Thyroid gland (tissue), 4 donors: ENCODE measurements at regions not wholly inside any gene's neighbourhood (a gene's known extent, or its start where the extent isn't known, plus 50 kb on each side); places are given as distances from the start of the nearest gene placed in this dataset.

Experiments
- DNase-seq, 2 donors: peaks; one replicate each; pipeline ENCODE4 v3.0.0-alpha.2; 2019
- H3K27ac ChIP-seq, 3 donors: fragments of 200-600 bp; sonication (generic); 1 replicate in 2 of 3; 2 replicates in 1 of 3; pipeline ENCODE4 v1.5.1; 2016 to 2019; ENCODE audit warnings: mild to moderate bottlenecking in 1 of 3, moderate library complexity in 1 of 3
- H3K27me3 ChIP-seq: fragments of 200-600 bp; sonication (generic); one replicate; pipeline ENCODE4 v1.5.1; 2019
- H3K36me3 ChIP-seq, 2 donors: fragments of 200-600 bp; sonication (generic); one replicate each; pipeline ENCODE4 v1.5.1; 2016 to 2019
- H3K4me1 ChIP-seq, 2 donors: fragments of 200-600 bp; sonication (generic); one replicate each; pipeline ENCODE4 v1.5.1; 2017 to 2019
- H3K4me3 ChIP-seq, 3 donors: fragments of 200-600 bp; sonication (generic); replicated peaks in 1 of 3; 1 replicate in 2 of 3; 2 replicates in 1 of 3; pipeline ENCODE4 v1.5.1; 2016; ENCODE audit warnings: mild to moderate bottlenecking in 1 of 3
- H3K9me3 ChIP-seq: fragments of 200-600 bp; sonication (generic); one replicate; pipeline ENCODE4 v1.5.1; 2017
- CTCF ChIP-seq, 6 experiments: fragments of 200-600 bp in 3 of 6; fragments of 450-650 bp in 3 of 6; sonication (generic) in 3 of 6; IDR thresholded peaks; one replicate each; pipeline ENCODE4 v1.5.1; 2016 to 2019; ENCODE audit warnings: antibody characterized with exemption in 6 of 6, mild to moderate bottlenecking in 2 of 6, inconsistent platforms in 1 of 6, moderate library complexity in 1 of 6
- POLR2A ChIP-seq, 2 donors: fragments of 450-650 bp; IDR thresholded peaks; one replicate each; pipeline ENCODE4 v1.6.1; 2017; ENCODE audit warnings: antibody characterized with exemption in 2 of 2, mild to moderate bottlenecking in 2 of 2, moderate library complexity in 1 of 2
- WGBS, 2 donors: methylation state at CpG; one replicate each; pipeline ENCODE4 v1.1.5; 2017; 5-methylcytosine and 5-hydroxymethylcytosine counted together
- intact Hi-C: fragments of 100-400 bp; cut with DNase I; formaldehyde crosslinking; loops from one replicate; pipeline ENCODE4 v1.15.1; 2023

DNA sequence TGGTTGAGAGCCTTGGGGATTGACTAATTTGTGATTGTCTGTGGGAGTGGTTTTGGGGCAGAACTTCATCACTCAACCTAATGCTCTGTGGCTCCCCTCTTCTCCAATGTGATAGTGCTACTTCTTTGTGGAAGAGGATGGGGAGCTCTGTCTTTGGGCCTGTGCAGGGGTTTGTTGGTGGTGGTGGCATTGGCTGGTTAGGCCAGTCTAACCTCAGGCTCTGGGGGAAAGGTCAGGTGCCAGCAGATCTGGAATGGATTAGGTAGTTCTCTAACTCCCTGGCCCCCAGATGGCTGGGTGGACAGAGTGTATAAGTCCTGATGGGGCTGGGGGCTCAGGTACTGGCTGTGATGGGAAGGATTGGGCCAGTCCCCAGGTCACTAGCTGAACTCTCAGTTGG lies 129.0 kb upstream of the CHD6 start:
- Histone ChIP-seq H3K9me3 (no peaks in the 10 kb centered on the region), H3K36me3 (no peaks in the 10 kb centered on the region), H3K4me3 (no peak overlapping the region), H3K4me1 (no peaks in the 10 kb centered on the region), H3K27ac (no peak overlapping the region), H3K27me3 (no peaks in the 10 kb centered on the region)
- no peak for DNase-seq
- TF ChIP-seq CTCF (IDR thresholded peaks at IDR 0.05) (no peak), POLR2A (IDR thresholded peaks at IDR 0.05) (no peak)
- intact Hi-C loops, result no loop called here

DNA sequence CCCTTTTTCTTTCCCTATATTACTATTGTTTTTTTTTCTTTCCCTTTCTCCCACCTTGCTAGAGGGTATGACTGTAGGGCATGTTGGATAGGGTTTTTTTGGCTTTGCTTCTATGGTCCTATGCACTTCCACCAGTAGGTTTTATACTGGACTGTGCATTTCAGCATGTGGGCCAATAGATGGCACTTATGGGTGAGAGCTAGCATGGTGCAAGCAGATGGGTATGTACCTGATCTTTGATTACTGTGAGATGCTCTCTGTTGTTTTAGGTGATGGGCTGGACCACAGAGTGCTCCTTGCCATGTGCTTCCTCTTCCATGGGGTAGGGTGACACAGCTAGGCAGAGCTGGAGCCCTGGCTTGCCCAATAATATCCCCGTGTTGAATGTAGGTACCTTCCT lies 128.5 kb upstream of the CHD6 start:
- TF ChIP-seq CTCF (IDR thresholded peaks at IDR 0.05) (no peak), POLR2A (IDR thresholded peaks at IDR 0.05) (no peak)
- no peaks in the 10 kb centered on the region for H3K9me3 ChIP-seq
- H3K27me3 ChIP-seq, result no peaks in the 10 kb centered on the region
- no peaks in the 10 kb centered on the region for H3K4me1 ChIP-seq
- no peak overlapping the region for H3K4me3 ChIP-seq
- DNase-seq, result no peak
- H3K27ac ChIP-seq, result no peak overlapping the region
- H3K36me3 ChIP-seq, result no peaks in the 10 kb centered on the region
- intact Hi-C loops, result no loop called here
- WGBS, 2 donors, result 78 to 88% methylated on average over 1 of the region's 1 CpG

GRCh38 chr20:41738604-41739206 lies 120.5 kb upstream of the CHD6 start:
- 10 to 15% methylated on average over 6 of the region's 6 CpGs for WGBS, 2 donors
- TF ChIP-seq POLR2A (IDR thresholded peaks at IDR 0.05), result no peak
- peak; percentile 22 to 90 (median 60) for TF ChIP-seq CTCF (IDR thresholded peaks at IDR 0.05)
- H3K4me3 ChIP-seq, result no peak overlapping the region
- no peak overlapping the region for H3K27ac ChIP-seq
- no peaks in the 10 kb centered on the region for H3K9me3 ChIP-seq
- DNase-seq, result peak; percentile 39 to 46
- H3K36me3 ChIP-seq, result no peaks in the 10 kb centered on the region
- H3K27me3 ChIP-seq, result no peaks in the 10 kb centered on the region
- H3K4me1 ChIP-seq, result no peaks in the 10 kb centered on the region
- intact Hi-C loops, result no loop called here

- TF ChIP-seq POLR2A (IDR thresholded peaks at IDR 0.05) (no peak), CTCF (IDR thresholded peaks at IDR 0.05) (no peak)
- no peaks in the 10 kb centered on the region for H3K36me3 ChIP-seq
- H3K27me3 ChIP-seq, result no peaks in the 10 kb centered on the region
- no peak overlapping the region for H3K4me3 ChIP-seq
- H3K9me3 ChIP-seq, result no peaks in the 10 kb centered on the region
- intact Hi-C loops, result no loop called here
- H3K4me1 ChIP-seq, result no peaks in the 10 kb centered on the region
- no peak for DNase-seq
- H3K27ac ChIP-seq, result no peak overlapping the region
- 93 to 97% methylated on average over 3 of the region's 3 CpGs for WGBS, 2 donors
Observed at GRCh38 chr20:41735949-41736348, 117.8 kb upstream of the CHD6 start.

- Histone ChIP-seq H3K4me3 (no peak overlapping the region), H3K9me3 (no peaks in the 10 kb centered on the region), H3K27me3 (no peaks in the 10 kb centered on the region), H3K36me3 (no peaks in the 10 kb centered on the region), H3K4me1 (no peaks in the 10 kb centered on the region), H3K27ac (no peak overlapping the region)
- WGBS, 2 donors, result 30 to 39% methylated on average over 5 of the region's 5 CpGs
- peak; percentile 36 to 45 for DNase-seq
- no peak for TF ChIP-seq POLR2A (IDR thresholded peaks at IDR 0.05)
- TF ChIP-seq CTCF (IDR thresholded peaks at IDR 0.05), result peak; percentile 59 to 95 (median 72)
- intact Hi-C loops, result no loop called here
Observed at GRCh38 chr20:41734506-41734945, 116.3 kb upstream of the CHD6 start.
